ENCODE measurements at regions not wholly inside any gene's neighbourhood (a gene's known extent, or its start where the extent isn't known, plus 50 kb on each side); places are given as distances from the start of the nearest gene placed in this dataset.
"Not testable (repeated sequence)": the region's sequence is repeated elsewhere in the genome, so short reads cannot be mapped to it uniquely, and the experiment has no call there.

- DNase-seq (ENCODE audit: low read depth in 2 of 3, low spot score in 2 of 3), result no peak
Observed at GRCh38 chr2:137879121-137879520, 85.2 kb upstream of the HNMT start.

- DNase-seq (ENCODE audit: low read depth in 2 of 3, low spot score in 2 of 3), result no peak
Observed at GRCh38 chr2:137881711-137882110, 82.6 kb upstream of the HNMT start.

GRCh38 chr2:137886083-137886831 lies 78.0 kb upstream of the HNMT start:
- peak in 1 of 3 donors; percentile 20 for DNase-seq (ENCODE audit: low read depth in 2 of 3, low spot score in 2 of 3)

DNA sequence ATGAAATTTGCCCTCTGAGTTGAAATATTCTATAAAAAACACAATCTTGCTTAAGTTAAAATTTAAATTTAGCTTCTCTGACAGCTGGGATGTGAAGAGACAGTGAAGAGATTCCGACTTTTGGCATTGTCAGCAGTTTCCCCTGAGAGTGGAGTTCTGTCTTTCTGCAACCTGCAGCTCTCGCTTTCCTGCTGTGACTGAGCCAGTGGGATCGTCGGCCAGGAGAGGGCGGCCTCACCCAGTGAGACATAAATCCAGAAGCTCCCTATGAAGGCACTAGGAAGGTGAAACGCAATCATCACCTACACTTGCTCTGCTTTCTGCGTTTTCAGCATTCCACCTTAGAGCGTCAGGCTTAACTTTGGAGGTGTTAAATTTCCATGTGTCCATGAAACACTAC lies 75.4 kb upstream of the HNMT start:
- DNase-seq (ENCODE audit: low read depth in 2 of 3, low spot score in 2 of 3), result no peak

GRCh38 chr2:137892739-137893138 lies 71.5 kb upstream of the HNMT start:
- DNase-seq (ENCODE audit: low read depth in 2 of 3, low spot score in 2 of 3), result no peak

- no peak for DNase-seq (ENCODE audit: low read depth in 2 of 3, low spot score in 2 of 3)
Observed at GRCh38 chr2:137893145-137893544, 71.1 kb upstream of the HNMT start.

GRCh38 chr2:137896467-137896866 lies 67.8 kb upstream of the HNMT start:
- DNase-seq (ENCODE audit: low read depth in 2 of 3, low spot score in 2 of 3), result no peak

DNA sequence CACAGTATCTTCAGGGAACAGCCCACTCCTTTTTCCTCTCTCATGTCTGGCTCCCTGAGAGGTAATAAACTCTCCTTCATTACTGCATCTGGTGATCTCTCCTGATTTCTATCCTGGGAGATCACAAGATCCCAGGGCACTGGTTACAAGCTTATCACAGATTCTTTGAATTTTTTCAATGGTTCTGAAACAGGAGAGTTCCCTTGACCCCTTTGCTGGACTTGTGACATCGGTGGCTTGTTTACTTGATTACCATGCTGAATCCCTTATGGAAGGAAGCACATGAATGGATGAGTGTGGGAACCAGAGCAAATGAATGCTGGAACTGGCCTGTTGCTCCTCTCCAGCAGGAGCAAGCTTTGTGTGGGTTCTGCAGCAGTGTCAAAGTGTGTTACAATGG lies 67.2 kb upstream of the HNMT start:
- DNase-seq (ENCODE audit: low read depth in 2 of 3, low spot score in 2 of 3), result no peak

DNA sequence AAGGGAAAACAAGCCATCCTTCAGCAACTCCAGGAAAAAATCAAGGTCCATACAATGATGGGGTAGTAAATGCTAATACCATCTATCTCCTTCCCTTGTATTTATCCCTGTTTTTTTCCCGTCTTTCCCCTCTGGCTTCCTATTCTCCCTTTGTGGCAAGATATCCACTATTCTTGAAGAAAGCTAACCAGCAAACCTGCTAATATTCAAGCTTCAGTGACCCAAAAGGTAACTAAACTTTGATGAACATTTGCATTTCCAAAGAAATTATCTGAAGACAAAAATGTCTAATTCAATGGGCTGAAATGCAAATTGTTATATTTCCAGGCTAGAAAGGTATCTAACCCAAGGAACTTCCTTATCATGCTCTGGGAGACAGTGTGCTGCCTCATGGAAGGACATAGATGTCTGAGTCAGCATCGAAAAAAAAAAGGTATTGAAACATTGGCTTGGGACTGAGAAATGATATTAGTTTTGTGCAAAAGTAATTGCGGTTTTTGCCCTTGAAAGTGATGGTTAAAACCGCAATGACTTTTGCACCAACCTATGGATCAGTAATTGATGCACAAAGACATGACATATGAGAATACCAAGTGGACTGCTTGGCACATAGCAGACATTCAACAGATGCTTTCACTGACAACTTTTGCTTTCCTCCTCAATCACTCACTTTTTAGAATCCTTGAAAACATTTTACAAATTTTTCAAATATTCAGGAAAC lies 63.7 kb upstream of the HNMT start:
- DNase-seq (ENCODE audit: low read depth in 2 of 3, low spot score in 2 of 3), result no peak

DNA sequence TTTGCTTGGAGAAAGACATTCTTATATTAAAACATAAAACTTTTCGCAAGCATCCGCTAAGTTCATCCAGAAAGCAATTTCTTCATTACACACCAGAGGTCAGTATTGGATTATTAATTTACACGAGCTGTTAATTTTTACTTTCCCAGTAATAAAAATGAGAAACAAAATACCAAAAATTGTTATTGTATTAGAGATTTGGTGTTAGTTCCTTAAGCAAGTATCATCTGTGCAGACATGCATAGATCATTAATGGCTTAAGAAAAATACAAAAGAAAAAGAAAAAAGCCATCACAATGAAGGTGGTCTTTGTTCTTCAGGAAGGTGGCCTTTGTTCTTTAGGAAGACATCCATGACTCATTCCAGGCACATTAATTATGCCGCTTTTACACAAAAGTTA lies 53.6 kb upstream of the HNMT start:
- peak in 1 of 3 donors; percentile 55 for DNase-seq (ENCODE audit: low read depth in 2 of 3, low spot score in 2 of 3)

DNA sequence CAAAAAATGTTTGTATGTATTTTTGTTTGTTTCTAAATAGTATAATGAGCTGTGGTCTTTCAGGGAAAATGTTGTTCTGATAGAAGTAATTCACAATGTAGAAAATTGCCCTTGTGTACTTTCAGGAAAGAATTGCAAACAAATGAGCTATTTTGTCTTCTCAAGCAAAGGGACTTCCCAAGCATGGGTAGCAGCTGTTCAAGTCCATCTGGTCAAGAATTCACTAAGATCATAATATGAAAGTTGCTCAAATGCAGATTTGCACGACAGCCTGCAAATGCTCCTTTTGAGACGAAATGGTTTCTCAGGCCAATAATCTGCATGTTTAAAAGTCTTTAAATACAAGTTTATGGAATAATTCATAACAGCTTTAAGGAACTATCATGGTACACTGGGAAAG lies 51.9 kb upstream of the HNMT start:
- no peak for DNase-seq (ENCODE audit: low read depth in 2 of 3, low spot score in 2 of 3)

- DNase-seq (ENCODE audit: low read depth in 2 of 3, low spot score in 2 of 3), result no peak
Observed at GRCh38 chr2:137913169-137913568, 51.1 kb upstream of the HNMT start.

- DNase-seq (ENCODE audit: low read depth in 2 of 3, low spot score in 2 of 3), result not testable (repeated sequence)
Observed at GRCh38 chr2:137913648-137914047, 50.6 kb upstream of the HNMT start.

All from hematopoietic multipotent progenitor cell (in vitro differentiated cells).